OCI-LY1 (cell line): ENCODE measurements at regions not wholly inside any gene's neighbourhood (a gene's known extent, or its start where the extent isn't known, plus 50 kb on each side); places are given as distances from the start of the nearest gene placed in this dataset.

Experiments used
- H2AFZ ChIP-seq: fragments of 200-600 bp; sonication (generic), shearing (Covaris generic); 2 replicates; pipeline ENCODE4 v1.6.0; 2014; ENCODE audit warnings: antibody characterized with exemption, mild to moderate bottlenecking, low read length
- H3F3A ChIP-seq: fragments of 200-600 bp; sonication (generic), shearing (Covaris generic); 2 replicates; pipeline ENCODE4 v1.6.0; 2014; ENCODE audit warnings: mild to moderate bottlenecking, antibody characterized with exemption, low read length, moderate library complexity; ENCODE audit not compliant: insufficient read depth
- H3K27ac ChIP-seq: fragments of 200-600 bp; sonication (generic); 2 replicates; pipeline ENCODE4 v1.5.1; 2014; ENCODE audit warnings: low read length, mixed run types, mild to moderate bottlenecking, low read depth; ENCODE audit not compliant: poor library complexity, severe bottlenecking
- H3K27me3 ChIP-seq: fragments of 200-600 bp; sonication (generic); 2 replicates; pipeline ENCODE4 v1.6.0; 2014; ENCODE audit warnings: antibody characterized with exemption, mild to moderate bottlenecking, low read length, moderate library complexity; ENCODE audit not compliant: insufficient read depth
- H3K36me3 ChIP-seq: fragments of 200-600 bp; sonication (generic); 2 replicates; pipeline ENCODE4 v1.6.1; 2014; ENCODE audit warnings: mild to moderate bottlenecking, antibody characterized with exemption, low read length, moderate library complexity, mixed read lengths; ENCODE audit not compliant: insufficient read depth
- H3K4me1 ChIP-seq: fragments of 200-600 bp; sonication (generic); 2 replicates; pipeline ENCODE4 v1.5.1; 2014; ENCODE audit warnings: mild to moderate bottlenecking, low read length, moderate library complexity; ENCODE audit not compliant: insufficient read depth, severe bottlenecking
- H3K4me2 ChIP-seq: fragments of 200-600 bp; sonication (generic), shearing (Covaris generic); 2 replicates; pipeline ENCODE4 v1.6.1; 2014; ENCODE audit warnings: low read length
- H3K4me3 ChIP-seq: fragments of 200-600 bp; sonication (generic); 2 replicates; pipeline ENCODE4 v1.5.1; 2014; ENCODE audit warnings: low read length, low read depth, mild to moderate bottlenecking, mixed read lengths; ENCODE audit not compliant: poor library complexity, severe bottlenecking
- H3K79me2 ChIP-seq: fragments of 200-600 bp; shearing (Covaris generic); 2 replicates; pipeline ENCODE4 v1.6.1; 2016; ENCODE audit warnings: mixed run types, low read length, mixed read lengths; ENCODE audit not compliant: insufficient read depth
- H3K9ac ChIP-seq: fragments of 200-600 bp; sonication (generic), shearing (Covaris generic); 2 replicates; pipeline ENCODE4 v1.6.1; 2014; ENCODE audit warnings: mild to moderate bottlenecking, low read length, mixed read lengths
- H3K9me2 ChIP-seq: fragments of 200-600 bp; sonication (generic), shearing (Covaris generic); 2 replicates; pipeline ENCODE4 v1.6.1; 2014; ENCODE audit warnings: low read depth, mild to moderate bottlenecking, low read length, mixed read lengths
- H3K9me3 ChIP-seq: fragments of 200-600 bp; shearing (Covaris generic); 2 replicates; pipeline ENCODE4 v1.6.1; 2014; ENCODE audit warnings: low read length, mixed read lengths
- H4K20me1 ChIP-seq: fragments of 200-600 bp; sonication (generic), shearing (Covaris generic); 2 replicates; pipeline ENCODE4 v1.6.0; 2016; ENCODE audit warnings: mild to moderate bottlenecking, low read length; ENCODE audit not compliant: insufficient read depth
- CTCF ChIP-seq: fragments of 200-600 bp; sonication (generic), shearing (Covaris generic); IDR thresholded peaks from 2 replicates; pipeline ENCODE4 v1.5.1; 2017; ENCODE audit warnings: mild to moderate bottlenecking, antibody characterized with exemption, low read length, moderate library complexity, mixed read lengths
- EZH2 ChIP-seq: fragments of 200-600 bp; sonication (generic), shearing (Covaris generic); IDR thresholded peaks from 2 replicates; pipeline ENCODE4 v1.8.0; 2017; ENCODE audit warnings: borderline replicate concordance, mixed run types, mild to moderate bottlenecking, antibody characterized with exemption, low read length, moderate library complexity, mixed read lengths

GRCh38 chr4:157808796-157809383 is 363.9 kb downstream of the GASK1B start:
- Histone ChIP-seq H3K9me2 (0 out of 2 replicates have a peak, but pooled peaks cover 5% of the 10 kb centered on the region), H3K27me3 (no peaks in the 10 kb centered on the region), H2AFZ (no peak overlapping the region), H3K36me3 (no peaks in the 10 kb centered on the region), H3K4me3 (no peak overlapping the region), H3F3A (no peaks in the 10 kb centered on the region), H3K79me2 (no peaks in the 10 kb centered on the region), H3K9me3 (no peaks in the 10 kb centered on the region), H3K9ac (no peak overlapping the region), H3K4me2 (no peak overlapping the region), H4K20me1 (no peaks in the 10 kb centered on the region), H3K27ac (no peak overlapping the region), H3K4me1 (no peaks in the 10 kb centered on the region)
- TF ChIP-seq CTCF, result no peak
- TF ChIP-seq EZH2, result no peak

- Histone ChIP-seq H3K27ac (no peak overlapping the region), H3K4me1 (no peaks in the 10 kb centered on the region), H3K9me2 (0 out of 2 replicates have a peak, but pooled peaks cover 5% of the 10 kb centered on the region), H3K4me3 (no peak overlapping the region), H3K36me3 (no peaks in the 10 kb centered on the region), H3F3A (no peaks in the 10 kb centered on the region), H3K9me3 (no peaks in the 10 kb centered on the region), H4K20me1 (no peaks in the 10 kb centered on the region), H3K79me2 (no peaks in the 10 kb centered on the region), H3K9ac (no peak overlapping the region), H2AFZ (no peak overlapping the region), H3K27me3 (no peaks in the 10 kb centered on the region), H3K4me2 (no peak overlapping the region)
- no peak for TF ChIP-seq EZH2
- TF ChIP-seq CTCF, result no peak
Observed at GRCh38 chr4:157806184-157806583, 366.6 kb downstream of the GASK1B start.

DNA sequence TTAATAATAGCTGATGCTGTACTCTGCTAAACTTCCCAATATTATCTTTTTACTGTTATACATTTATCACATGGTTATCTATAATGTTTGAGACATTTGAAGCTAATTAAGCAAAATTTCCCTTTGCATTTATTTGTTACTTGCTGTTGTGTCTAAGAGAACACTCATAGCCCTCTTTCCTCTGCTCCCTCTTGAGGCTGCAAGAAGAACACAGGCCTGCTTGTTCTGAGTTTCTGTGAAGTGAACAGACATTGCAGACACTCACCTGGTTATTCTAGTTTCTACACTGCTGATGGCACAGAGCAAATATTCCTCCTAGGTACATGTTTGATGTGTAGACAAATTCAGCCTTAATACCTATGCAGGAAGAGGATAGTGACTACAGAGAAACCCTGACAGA is 367.8 kb downstream of the GASK1B start:
- H3K79me2 ChIP-seq, result no peaks in the 10 kb centered on the region
- H3K36me3 ChIP-seq, result no peaks in the 10 kb centered on the region
- H3K9ac ChIP-seq, result no peak overlapping the region
- H3K4me3 ChIP-seq, result no peak overlapping the region
- no peak overlapping the region for H3K4me2 ChIP-seq
- no peaks in the 10 kb centered on the region for H3K9me3 ChIP-seq
- H3K9me2 ChIP-seq, result 0 out of 2 replicates have a peak, but pooled peaks cover 5% of the 10 kb centered on the region
- H3K27me3 ChIP-seq, result no peaks in the 10 kb centered on the region
- H4K20me1 ChIP-seq, result no peaks in the 10 kb centered on the region
- no peak for TF ChIP-seq EZH2
- 0 out of 2 replicates have a peak, but pooled peaks have one; percentile 11 for TF ChIP-seq CTCF
- no peaks in the 10 kb centered on the region for H3F3A ChIP-seq
- H3K27ac ChIP-seq, result no peak overlapping the region
- H2AFZ ChIP-seq, result no peak overlapping the region
- H3K4me1 ChIP-seq, result no peaks in the 10 kb centered on the region
